Calu3 (cell line): ENCODE measurements at regions not wholly inside any gene's neighbourhood (a gene's known extent, or its start where the extent isn't known, plus 50 kb on each side); places are given as distances from the start of the nearest gene placed in this dataset.

ENCODE experiments used
- BruUV-seq: library from RNA; stranded (reverse); fragments of 400-500 nt; replicated peaks from 2 replicates; lab custom pipeline; 2021; lab: Mats Ljungman, UMichigan
- CTCF ChIA-PET: fragments of 300-600 bp; sonication (Branson Sonifier 250); formaldehyde crosslinking; loops from one replicate; lab custom pipeline; 2022; ENCODE audit warnings: antibody characterized with exemption; lab: Charles Lee
- DNase-seq: peaks from one replicate; pipeline ENCODE4 v3.0.0; 2022
- H3K27ac Mint-ChIP-seq: one replicate; pipeline ENCODE4 v1.8.0; 2022; ENCODE audit warnings: mixed read lengths; ENCODE audit not compliant: unreplicated experiment
- H3K27me3 Mint-ChIP-seq: one replicate; pipeline ENCODE4 v1.8.0; 2022; ENCODE audit warnings: mixed read lengths; ENCODE audit not compliant: unreplicated experiment
- H3K36me3 Mint-ChIP-seq: one replicate; pipeline ENCODE4 v1.8.0; 2022; ENCODE audit warnings: mild to moderate bottlenecking, moderate library complexity, mixed read lengths; ENCODE audit not compliant: insufficient read depth, unreplicated experiment
- H3K4me1 Mint-ChIP-seq: one replicate; pipeline ENCODE4 v1.8.0; 2022; ENCODE audit warnings: mild to moderate bottlenecking, low read depth, mixed read lengths; ENCODE audit not compliant: unreplicated experiment
- H3K4me3 Mint-ChIP-seq: one replicate; pipeline ENCODE4 v1.8.0; 2022; ENCODE audit warnings: mild to moderate bottlenecking, low read depth, moderate library complexity, mixed read lengths; ENCODE audit not compliant: unreplicated experiment
- H3K9me3 Mint-ChIP-seq: one replicate; pipeline ENCODE4 v1.8.0; 2022; ENCODE audit warnings: low read depth, mixed read lengths; ENCODE audit not compliant: unreplicated experiment
- intact Hi-C: fragments of 100-400 bp; cut with micrococcal nuclease; formaldehyde crosslinking; loops from one replicate; pipeline ENCODE4 v1.10.0; 2022; ENCODE audit not compliant: unreplicated experiment
- TF ChIP-seq, protein P1 (sequence below): fragments of 200-600 bp; IDR thresholded peaks from one replicate; pipeline ENCODE4 v1.8.0; 2022; ENCODE audit warnings: antibody characterized with exemption; ENCODE audit not compliant: unreplicated experiment

DNA sequence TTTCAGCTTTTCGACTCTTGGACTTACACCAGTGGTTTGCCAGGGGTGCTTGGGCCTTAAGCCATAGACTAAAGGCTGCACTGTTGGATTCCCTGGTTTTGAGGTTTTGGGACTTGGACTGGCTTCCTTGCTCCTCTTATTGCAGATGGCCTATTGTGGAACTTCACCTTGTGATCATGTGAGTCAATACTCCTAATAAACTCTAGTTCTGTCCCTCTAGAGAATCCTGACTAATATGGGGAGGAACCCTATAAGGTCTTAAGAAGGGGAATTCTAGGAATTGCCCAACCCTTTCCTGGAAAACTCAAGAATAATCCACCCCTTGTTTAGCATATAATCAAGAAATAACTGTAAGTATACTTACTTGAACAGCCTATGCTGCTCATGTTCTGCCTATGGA lies 491.8 kb downstream of the TMEM135 start:
- Mint-ChIP-seq H3K4me3 (no peak overlapping the region), H3K9me3 (no peaks in the 10 kb centered on the region), H3K4me1 (no peaks in the 10 kb centered on the region), H3K36me3 (no peaks in the 10 kb centered on the region), H3K27ac (no peak overlapping the region), H3K27me3 (no peaks in the 10 kb centered on the region)
- CTCF ChIA-PET, result no interaction called here
- DNase-seq, result no peak
- BruUV-seq, result no TSS peak
- intact Hi-C loops, result no loop called here
- TF ChIP-seq, protein P1, sequence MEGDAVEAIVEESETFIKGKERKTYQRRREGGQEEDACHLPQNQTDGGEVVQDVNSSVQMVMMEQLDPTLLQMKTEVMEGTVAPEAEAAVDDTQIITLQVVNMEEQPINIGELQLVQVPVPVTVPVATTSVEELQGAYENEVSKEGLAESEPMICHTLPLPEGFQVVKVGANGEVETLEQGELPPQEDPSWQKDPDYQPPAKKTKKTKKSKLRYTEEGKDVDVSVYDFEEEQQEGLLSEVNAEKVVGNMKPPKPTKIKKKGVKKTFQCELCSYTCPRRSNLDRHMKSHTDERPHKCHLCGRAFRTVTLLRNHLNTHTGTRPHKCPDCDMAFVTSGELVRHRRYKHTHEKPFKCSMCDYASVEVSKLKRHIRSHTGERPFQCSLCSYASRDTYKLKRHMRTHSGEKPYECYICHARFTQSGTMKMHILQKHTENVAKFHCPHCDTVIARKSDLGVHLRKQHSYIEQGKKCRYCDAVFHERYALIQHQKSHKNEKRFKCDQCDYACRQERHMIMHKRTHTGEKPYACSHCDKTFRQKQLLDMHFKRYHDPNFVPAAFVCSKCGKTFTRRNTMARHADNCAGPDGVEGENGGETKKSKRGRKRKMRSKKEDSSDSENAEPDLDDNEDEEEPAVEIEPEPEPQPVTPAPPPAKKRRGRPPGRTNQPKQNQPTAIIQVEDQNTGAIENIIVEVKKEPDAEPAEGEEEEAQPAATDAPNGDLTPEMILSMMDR, result no peak

DNA sequence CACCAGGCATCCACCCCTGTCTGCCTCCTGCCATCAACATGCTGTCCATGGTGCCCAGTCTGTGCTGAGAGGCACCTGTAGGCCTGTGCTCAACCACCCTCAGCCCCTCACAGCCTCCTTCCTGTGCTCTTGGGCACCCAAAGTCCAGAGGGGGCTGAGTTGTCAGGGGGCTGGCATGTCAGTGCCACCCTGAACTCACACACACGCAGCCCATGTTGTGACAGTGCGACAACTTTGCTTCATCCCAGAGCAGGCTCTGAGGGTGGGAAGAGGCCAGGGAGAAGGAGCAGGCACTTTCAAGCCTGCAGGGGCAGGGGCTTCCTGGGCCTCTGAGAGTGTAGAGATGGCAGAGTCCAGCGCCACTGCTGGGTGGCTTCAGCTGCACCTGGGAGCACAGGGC lies 491.0 kb downstream of the TMEM135 start:
- H3K4me1 Mint-ChIP-seq, result no peaks in the 10 kb centered on the region
- no peak overlapping the region for H3K27ac Mint-ChIP-seq
- TF ChIP-seq, protein P1, result no peak
- H3K4me3 Mint-ChIP-seq, result no peak overlapping the region
- intact Hi-C loops, result no loop called here
- no peak for DNase-seq
- H3K36me3 Mint-ChIP-seq, result no peaks in the 10 kb centered on the region
- BruUV-seq, result no TSS peak
- no peaks in the 10 kb centered on the region for H3K27me3 Mint-ChIP-seq
- no peaks in the 10 kb centered on the region for H3K9me3 Mint-ChIP-seq
- CTCF ChIA-PET, result no interaction called here

DNA sequence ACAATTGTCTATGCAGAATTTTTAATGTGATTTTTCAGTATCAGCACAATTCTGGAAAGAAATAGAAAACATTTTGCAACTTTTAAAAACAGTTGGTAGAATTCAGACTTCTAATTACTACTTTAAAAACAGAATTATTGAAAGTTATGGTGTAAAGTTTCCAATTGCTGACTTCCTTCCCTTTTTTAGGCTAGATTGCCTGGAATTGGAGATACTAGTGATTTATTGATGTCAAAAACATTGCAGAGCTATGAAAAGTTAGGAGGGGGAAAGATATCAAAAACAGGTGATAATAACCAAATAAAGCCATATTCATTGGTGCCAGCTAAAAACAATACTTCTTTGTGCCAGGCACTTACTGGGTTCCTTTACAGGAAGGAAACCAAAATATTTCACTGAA lies 485.5 kb downstream of the TMEM135 start:
- Mint-ChIP-seq H3K4me3 (no peak overlapping the region), H3K27me3 (no peaks in the 10 kb centered on the region), H3K27ac (no peak overlapping the region), H3K36me3 (no peaks in the 10 kb centered on the region), H3K4me1 (no peaks in the 10 kb centered on the region), H3K9me3 (no peaks in the 10 kb centered on the region)
- DNase-seq, result no peak
- no TSS peak for BruUV-seq
- intact Hi-C loops, result no loop called here
- TF ChIP-seq, protein P1, result no peak
- CTCF ChIA-PET, result no interaction called here

DNA sequence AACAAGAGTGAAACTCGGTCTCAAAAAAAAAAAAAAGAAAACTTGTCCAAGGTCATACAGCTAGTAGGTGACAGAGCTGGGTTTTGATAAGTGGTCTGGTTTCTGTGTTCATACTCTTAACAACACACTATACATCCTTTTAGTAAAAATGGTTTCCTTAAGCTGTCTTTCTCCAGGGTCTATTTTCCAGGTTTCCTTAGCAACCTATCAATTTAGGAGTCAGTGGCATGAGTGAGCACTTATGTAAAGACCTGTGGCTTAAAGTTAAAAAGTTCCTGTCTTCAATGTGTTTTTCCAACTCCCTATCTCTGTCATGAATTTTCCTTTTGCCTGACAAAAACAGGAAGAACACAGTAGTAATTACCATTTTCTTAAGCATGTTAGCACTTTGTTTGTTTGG lies 480.5 kb downstream of the TMEM135 start:
- H3K4me1 Mint-ChIP-seq, result no peaks in the 10 kb centered on the region
- no peak overlapping the region for H3K27ac Mint-ChIP-seq
- no peak overlapping the region for H3K4me3 Mint-ChIP-seq

More for the DNA sequence above, 480.5 kb downstream of the TMEM135 start:
- H3K9me3 Mint-ChIP-seq, result no peaks in the 10 kb centered on the region
- no peaks in the 10 kb centered on the region for H3K27me3 Mint-ChIP-seq
- TF ChIP-seq, protein P1, result no peak
- DNase-seq, result no peak
- no peaks in the 10 kb centered on the region for H3K36me3 Mint-ChIP-seq
- no TSS peak for BruUV-seq
- CTCF ChIA-PET, result no interaction called here
- intact Hi-C loops, result no loop called here
